ENCODE measurements at regions not wholly inside any gene's neighbourhood (a gene's known extent, or its start where the extent isn't known, plus 50 kb on each side); places are given as distances from the start of the nearest gene placed in this dataset.
A peak's percentile ranks its signal among the peaks of the same experiment; 100 is the strongest.

DNA sequence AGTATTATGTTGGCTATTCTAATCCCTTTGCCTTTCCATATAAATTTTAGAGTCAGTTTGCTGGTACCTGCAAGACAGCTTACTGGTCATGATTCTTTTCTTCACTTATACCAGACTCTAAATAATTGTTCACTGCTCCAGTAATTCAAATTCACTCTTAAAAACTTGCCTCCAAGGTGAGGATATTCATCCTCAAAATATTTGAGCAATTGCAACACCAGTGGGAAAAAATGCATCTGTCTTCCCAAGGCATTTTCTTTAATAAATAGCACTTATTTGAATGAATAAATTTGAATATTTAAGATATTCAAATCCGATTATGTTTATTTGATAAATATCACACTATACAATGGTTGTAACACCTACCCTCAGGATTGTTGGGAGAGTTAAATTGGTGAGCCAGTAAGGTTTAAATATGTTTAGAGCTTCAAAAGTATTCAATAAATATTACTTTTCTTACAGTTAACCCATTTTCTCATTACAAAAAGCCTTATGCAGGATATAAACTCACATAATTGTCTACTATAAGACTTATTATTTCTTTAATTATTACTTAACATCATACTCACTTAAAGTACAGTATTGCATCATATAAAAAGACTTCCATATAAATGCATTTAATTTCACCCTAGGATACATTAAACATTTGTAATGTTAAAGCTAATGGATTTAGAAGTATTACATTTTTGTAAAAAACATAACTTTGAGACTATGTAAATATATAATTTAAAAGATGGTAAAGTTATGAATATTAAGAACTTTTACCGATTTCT lies 285.6 kb downstream of the SAMD5 start:
- Histone ChIP-seq H2BK20ac (ENCODE audit: low read depth, low read length) (no peak overlapping the region), H2BK5ac (ENCODE audit: low read depth, low read length, poor library complexity, severe bottlenecking) (no peak overlapping the region), H3K9me1 (ENCODE audit: insufficient read depth, low read length) (no peaks in the 10 kb centered on the region), H2AFZ (replicated peaks; ENCODE audit: low read length, poor library complexity) (no peak overlapping the region), H3K18ac (ENCODE audit: low read depth, low read length) (no peak overlapping the region), H4K5ac (ENCODE audit: low read depth, low read length) (no peak overlapping the region), H3K23ac (ENCODE audit: low read depth, low read length) (no peak overlapping the region), H3K9ac (ENCODE audit: low read depth, low read length) (no peak overlapping the region), H3K9me3 (ENCODE audit: control insufficient read depth, insufficient read depth, low read length) (no peaks in the 10 kb centered on the region), H4K20me1 (ENCODE audit: insufficient read depth, low read length) (no peaks in the 10 kb centered on the region), H3K56ac (ENCODE audit: extremely low read depth, insufficient read depth, low read length) (no peak overlapping the region), H3K4ac (ENCODE audit: low read depth, low read length) (no peak overlapping the region), H3K4me1 (ENCODE audit: control insufficient read depth, insufficient read depth, low read length) (no peaks in the 10 kb centered on the region), H3K4me3 (ENCODE audit: insufficient read depth, low read depth, low read length) (no peak overlapping the region), H2AK9ac (replicated peaks; ENCODE audit: low read depth, low read length, poor library complexity) (no peak overlapping the region), H3K27me3 (ENCODE audit: control insufficient read depth, insufficient read depth, low read length) (no peaks in the 10 kb centered on the region), H2BK15ac (ENCODE audit: low read depth, low read length) (no peak overlapping the region), H2AK5ac (ENCODE audit: low read depth, low read length) (no peak overlapping the region), H3K36me3 (ENCODE audit: control insufficient read depth, insufficient read depth, low read length) (no peaks in the 10 kb centered on the region), H3K27ac (ENCODE audit: insufficient read depth, low read length) (no peak overlapping the region), H4K91ac (ENCODE audit: insufficient read depth, low read depth, low read length) (no peak overlapping the region), H2BK120ac (ENCODE audit: low read depth, low read length) (no peak overlapping the region), H3K79me1 (ENCODE audit: low read depth in 1 of 2, low read length in 2 of 2) (no peaks in the 10 kb centered on the region), H3K4me2 (ENCODE audit: low read depth, low read length) (no peak overlapping the region), H4K8ac (ENCODE audit: low read depth in 2 of 2, low read length in 2 of 2) (no peak overlapping the region), H3K14ac (replicated peaks; ENCODE audit: low read depth, low read length) (no peak overlapping the region)
- dilution Hi-C loops (cut with HindIII; ENCODE audit: low sequenced_read_pairs, unreplicated experiment), result no loop called here
- no TSS peak for BruUV-seq (replicated peaks)
- DNase-seq, result no peak
- TF ChIP-seq BHLHE40 (IDR thresholded peaks at IDR 0.05; ENCODE audit: low read depth, low read length), result no peak
- 0 out of 2 replicates have a peak, but pooled peaks have one; percentile 15 for TF ChIP-seq CEBPB (IDR thresholded peaks at IDR 0.05; ENCODE audit: low read depth, low read length)
- no peak for TF ChIP-seq ELK1 (IDR thresholded peaks at IDR 0.05; ENCODE audit: borderline replicate concordance, low read depth, low read length)
- TF ChIP-seq NFE2L2 (IDR thresholded peaks at IDR 0.05; ENCODE audit: low read depth, low read length), result no peak
- TF ChIP-seq SMC3 (IDR thresholded peaks at IDR 0.05; ENCODE audit: low read depth, low read length), result no peak
- no CpG with 5 or more reads among the region's 2 CpGs for WGBS, 2 experiments (ENCODE audit: extremely low coverage in 2 of 2, insufficient read length in 1 of 2)
- in situ Hi-C loops (cut with MboI; ENCODE audit: low sequenced_read_pairs), result no loop called here
- CTCF ChIA-PET, result interaction anchor here (0.6 kb wide), 1 partner anchor 357 kb away, joined by 4 read pairs; no protein-coding TSS in a partner anchor
- POLR2A ChIA-PET (ENCODE audit: unreplicated experiment), result no interaction called here
- no peak for ATAC-seq (ENCODE audit: low read depth)
- intact Hi-C loops (cut with micrococcal nuclease), result no loop called here

Measured in IMR-90 (cell line).